Astrocyte of the cerebellum (primary cell): ENCODE measurements at regions not wholly inside any gene's neighbourhood (a gene's known extent, or its start where the extent isn't known, plus 50 kb on each side); places are given as distances from the start of the nearest gene placed in this dataset.
"Not testable (repeated sequence)": the region's sequence is repeated elsewhere in the genome, so short reads cannot be mapped to it uniquely, and the experiment has no call there.

Experiments
- DNase-seq: peaks from one replicate; pipeline ENCODE4 v3.0.0-alpha.2; 2011; ENCODE audit warnings: low read depth
- H3K4me3 ChIP-seq: 2 replicates; pipeline ENCODE4 v1.5.1; 2011; ENCODE audit warnings: mild to moderate bottlenecking, low read depth, low read length, moderate library complexity
- CTCF ChIP-seq: IDR thresholded peaks from 2 replicates; pipeline ENCODE4 v1.5.1; 2012; ENCODE audit warnings: low read length, low read depth, moderate library complexity, mild to moderate bottlenecking; ENCODE audit errors: missing control alignments
- in situ Hi-C: cut with HindIII; loops from 2 replicates; pipeline ENCODE4 v1.10.0; 2017; ENCODE audit warnings: low sequenced_read_pairs

- TF ChIP-seq CTCF, result no peak
- no peak overlapping the region for H3K4me3 ChIP-seq
- in situ Hi-C loops, result loop anchor here (5.0 kb wide), 1 partner anchor 46 kb away; no protein-coding TSS in a partner anchor
- DNase-seq, result no peak
These were observed 57.4 kb upstream of the NOTCH1 start for GRCh38 chr9:136603216-136603615.

GRCh38 chr9:136602193-136602885, 56.5 kb upstream of the NOTCH1 start:
- TF ChIP-seq CTCF, result no peak
- DNase-seq, result no peak
- in situ Hi-C loops, result loop anchor here (5.0 kb wide), 1 partner anchor 45 kb away; no protein-coding TSS in a partner anchor
- H3K4me3 ChIP-seq, result no peak overlapping the region

GRCh38 chr9:136601250-136601973, 55.6 kb upstream of the NOTCH1 start:
- not testable (repeated sequence) for H3K4me3 ChIP-seq, DNase-seq
- in situ Hi-C loops, result loop anchor here (5.0 kb wide), 1 partner anchor 44 kb away; no protein-coding TSS in a partner anchor

- in situ Hi-C loops, result loop anchor here (5.0 kb wide), 1 partner anchor 43 kb away; no protein-coding TSS in a partner anchor
- TF ChIP-seq CTCF, result no peak
- no peak for DNase-seq
- no peak overlapping the region for H3K4me3 ChIP-seq
These were observed 54.2 kb upstream of the NOTCH1 start for GRCh38 chr9:136599811-136600660.

- no peak overlapping the region for H3K4me3 ChIP-seq
- TF ChIP-seq CTCF, result no peak
- no peak for DNase-seq
- in situ Hi-C loops, result no loop called here
These were observed 53.3 kb upstream of the NOTCH1 start for GRCh38 chr9:136599074-136599531.

- DNase-seq, in situ Hi-C loops, H3K4me3 ChIP-seq: not testable (repeated sequence)
These were observed 52.7 kb upstream of the NOTCH1 start for GRCh38 chr9:136598390-136599073.

- H3K4me3 ChIP-seq, result no peak overlapping the region
- in situ Hi-C loops, result no loop called here
- DNase-seq, result no peak
- no peak for TF ChIP-seq CTCF
These were observed 52.1 kb upstream of the NOTCH1 start for GRCh38 chr9:136597965-136598364.
